T-helper 2 cell (primary cell): ENCODE measurements at regions not wholly inside any gene's neighbourhood (a gene's known extent, or its start where the extent isn't known, plus 50 kb on each side); places are given as distances from the start of the nearest gene placed in this dataset.

ENCODE experiments used
- DNase-seq, 5 experiments: peaks; one replicate each; pipeline versions ENCODE4 v3.0.0 to v3.0.0-alpha.2; 2012 to 2022

- no peak for DNase-seq
Observed at GRCh38 chr6:138714493-138714892, 59.1 kb upstream of the CCDC28A start.

GRCh38 chr6:138716013-138716412 lies 57.6 kb upstream of the CCDC28A start:
- no peak for DNase-seq

- DNase-seq: no peak
Observed at GRCh38 chr6:138716971-138717665, 56.5 kb upstream of the CCDC28A start.

GRCh38 chr6:138719011-138719635 lies 54.4 kb upstream of the CCDC28A start:
- DNase-seq: no peak

GRCh38 chr6:138719744-138720143 lies 53.8 kb upstream of the CCDC28A start:
- DNase-seq: no peak

GRCh38 chr6:138722425-138723371 lies 50.9 kb upstream of the CCDC28A start:
- no peak for DNase-seq
